Thyroid gland (tissue), 4 donors: ENCODE measurements at regions not wholly inside any gene's neighbourhood (a gene's known extent, or its start where the extent isn't known, plus 50 kb on each side); places are given as distances from the start of the nearest gene placed in this dataset.

Source experiments
- DNase-seq, 2 donors: peaks; one replicate each; pipeline ENCODE4 v3.0.0-alpha.2; 2019
- H3K27ac ChIP-seq, 3 donors: fragments of 200-600 bp; sonication (generic); 1 replicate in 2 of 3; 2 replicates in 1 of 3; pipeline ENCODE4 v1.5.1; 2016 to 2019; ENCODE audit warnings: mild to moderate bottlenecking in 1 of 3, moderate library complexity in 1 of 3
- H3K27me3 ChIP-seq: fragments of 200-600 bp; sonication (generic); one replicate; pipeline ENCODE4 v1.5.1; 2019
- H3K36me3 ChIP-seq, 2 donors: fragments of 200-600 bp; sonication (generic); one replicate each; pipeline ENCODE4 v1.5.1; 2016 to 2019
- H3K4me1 ChIP-seq, 2 donors: fragments of 200-600 bp; sonication (generic); one replicate each; pipeline ENCODE4 v1.5.1; 2017 to 2019
- H3K4me3 ChIP-seq, 3 donors: fragments of 200-600 bp; sonication (generic); replicated peaks in 1 of 3; 1 replicate in 2 of 3; 2 replicates in 1 of 3; pipeline ENCODE4 v1.5.1; 2016; ENCODE audit warnings: mild to moderate bottlenecking in 1 of 3
- H3K9me3 ChIP-seq: fragments of 200-600 bp; sonication (generic); one replicate; pipeline ENCODE4 v1.5.1; 2017
- POLR2A ChIP-seq, 2 donors: fragments of 450-650 bp; IDR thresholded peaks; one replicate each; pipeline ENCODE4 v1.6.1; 2017; ENCODE audit warnings: antibody characterized with exemption in 2 of 2, mild to moderate bottlenecking in 2 of 2, moderate library complexity in 1 of 2
- WGBS, 2 donors: methylation state at CpG; one replicate each; pipeline ENCODE4 v1.1.5; 2017; 5-methylcytosine and 5-hydroxymethylcytosine counted together
- intact Hi-C: fragments of 100-400 bp; cut with DNase I; formaldehyde crosslinking; loops from one replicate; pipeline ENCODE4 v1.15.1; 2023
- TF ChIP-seq, protein P1 (sequence below), 6 experiments: fragments of 200-600 bp in 3 of 6; fragments of 450-650 bp in 3 of 6; sonication (generic) in 3 of 6; IDR thresholded peaks; one replicate each; pipeline ENCODE4 v1.5.1; 2016 to 2019; ENCODE audit warnings: antibody characterized with exemption in 6 of 6, mild to moderate bottlenecking in 2 of 6, inconsistent platforms in 1 of 6, moderate library complexity in 1 of 6

DNA sequence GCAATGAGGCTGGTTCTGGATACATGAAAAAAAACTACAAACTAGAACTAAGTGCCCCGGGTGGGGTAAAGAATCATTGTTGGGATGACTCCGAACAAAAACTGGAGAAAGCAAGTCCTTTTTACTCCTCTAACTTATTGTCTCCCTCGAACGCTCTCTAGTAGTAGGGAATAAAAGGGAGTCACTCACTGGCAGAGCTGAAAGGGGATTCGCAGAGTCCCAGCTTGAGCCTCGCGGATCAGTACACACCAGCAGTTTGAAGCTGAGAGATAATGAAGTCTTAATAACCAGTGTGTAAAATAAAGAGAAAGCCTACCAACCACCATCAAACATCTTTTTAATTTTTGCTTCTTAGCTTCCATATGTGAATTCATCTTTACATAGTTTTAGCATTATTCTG is 521.9 kb upstream of the ARX start:
- WGBS, 2 donors = 87 to 90% methylated on average over 7 of the region's 7 CpGs
- Histone ChIP-seq H3K9me3 (no peaks in the 10 kb centered on the region), H3K27ac (no peak overlapping the region), H3K36me3 (no peaks in the 10 kb centered on the region), H3K4me3 (no peak overlapping the region), H3K4me1 (no peaks in the 10 kb centered on the region), H3K27me3 (peaks cover 4% of the 10 kb centered on the region)
- TF ChIP-seq POLR2A (IDR thresholded peaks at IDR 0.05) = no peak
- TF ChIP-seq, protein P1, sequence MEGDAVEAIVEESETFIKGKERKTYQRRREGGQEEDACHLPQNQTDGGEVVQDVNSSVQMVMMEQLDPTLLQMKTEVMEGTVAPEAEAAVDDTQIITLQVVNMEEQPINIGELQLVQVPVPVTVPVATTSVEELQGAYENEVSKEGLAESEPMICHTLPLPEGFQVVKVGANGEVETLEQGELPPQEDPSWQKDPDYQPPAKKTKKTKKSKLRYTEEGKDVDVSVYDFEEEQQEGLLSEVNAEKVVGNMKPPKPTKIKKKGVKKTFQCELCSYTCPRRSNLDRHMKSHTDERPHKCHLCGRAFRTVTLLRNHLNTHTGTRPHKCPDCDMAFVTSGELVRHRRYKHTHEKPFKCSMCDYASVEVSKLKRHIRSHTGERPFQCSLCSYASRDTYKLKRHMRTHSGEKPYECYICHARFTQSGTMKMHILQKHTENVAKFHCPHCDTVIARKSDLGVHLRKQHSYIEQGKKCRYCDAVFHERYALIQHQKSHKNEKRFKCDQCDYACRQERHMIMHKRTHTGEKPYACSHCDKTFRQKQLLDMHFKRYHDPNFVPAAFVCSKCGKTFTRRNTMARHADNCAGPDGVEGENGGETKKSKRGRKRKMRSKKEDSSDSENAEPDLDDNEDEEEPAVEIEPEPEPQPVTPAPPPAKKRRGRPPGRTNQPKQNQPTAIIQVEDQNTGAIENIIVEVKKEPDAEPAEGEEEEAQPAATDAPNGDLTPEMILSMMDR (IDR thresholded peaks at IDR 0.05) = no peak
- no peak for DNase-seq
- intact Hi-C loops = no loop called here

DNA sequence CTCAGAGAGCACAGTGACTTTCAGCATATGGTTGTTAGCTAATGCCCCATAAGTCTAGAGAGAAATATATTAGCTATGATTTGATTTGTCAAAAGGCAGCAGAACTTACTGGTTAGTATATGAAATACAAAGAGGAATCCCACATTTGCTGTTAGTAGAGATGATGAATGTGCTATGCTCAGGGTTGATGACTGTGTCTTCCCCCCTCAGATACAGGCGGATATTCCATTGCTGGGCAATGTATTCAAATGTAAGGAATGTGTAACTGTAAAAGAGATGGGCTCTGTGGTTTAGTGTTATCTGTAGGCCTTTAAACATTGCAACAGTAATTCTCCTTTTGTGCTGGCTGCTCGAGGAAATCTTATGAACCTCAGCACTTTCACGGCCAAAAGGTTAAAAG is 528.9 kb upstream of the ARX start:
- DNase-seq = no peak
- TF ChIP-seq POLR2A (IDR thresholded peaks at IDR 0.05) = no peak
- TF ChIP-seq, protein P1 (IDR thresholded peaks at IDR 0.05) = no peak
- no peaks in the 10 kb centered on the region for H3K4me1 ChIP-seq
- H3K4me3 ChIP-seq = no peak overlapping the region
- no peaks in the 10 kb centered on the region for H3K36me3 ChIP-seq
- intact Hi-C loops = no loop called here
- H3K27ac ChIP-seq = no peak overlapping the region
- H3K9me3 ChIP-seq = no peaks in the 10 kb centered on the region
- WGBS, 2 donors = 54 to 86% methylated on average over 3 of the region's 3 CpGs
- H3K27me3 ChIP-seq = peaks cover 4% of the 10 kb centered on the region

DNA sequence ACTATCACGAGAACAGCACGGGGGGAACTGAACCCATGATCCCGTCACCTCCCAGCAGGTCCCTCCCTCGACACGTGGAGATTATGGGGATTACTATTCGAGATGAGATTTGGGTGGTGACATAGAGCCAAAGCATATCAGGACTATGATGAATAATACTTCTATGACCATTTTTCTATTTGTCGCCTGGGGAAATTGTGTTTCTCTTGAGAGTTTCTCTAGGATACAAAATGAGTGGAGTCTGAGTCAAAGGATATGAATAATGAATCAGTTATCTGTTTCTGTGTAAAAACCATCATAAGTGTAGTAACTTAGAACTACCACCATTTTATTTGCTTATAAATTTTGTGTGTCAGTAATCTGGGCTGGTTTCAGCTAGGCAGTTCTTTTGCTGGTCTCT is 533.0 kb upstream of the ARX start:
- intact Hi-C loops = no loop called here
- WGBS, 2 donors = 85 to 90% methylated on average over 7 of the region's 7 CpGs
- TF ChIP-seq, protein P1 (IDR thresholded peaks at IDR 0.05) = no peak
- TF ChIP-seq POLR2A (IDR thresholded peaks at IDR 0.05) = no peak
- H3K4me1 ChIP-seq = no peaks in the 10 kb centered on the region
- H3K36me3 ChIP-seq = no peaks in the 10 kb centered on the region
- H3K27me3 ChIP-seq = no peaks in the 10 kb centered on the region
- H3K27ac ChIP-seq = no peak overlapping the region
- no peaks in the 10 kb centered on the region for H3K9me3 ChIP-seq
- no peak for DNase-seq
- H3K4me3 ChIP-seq = no peak overlapping the region

DNA sequence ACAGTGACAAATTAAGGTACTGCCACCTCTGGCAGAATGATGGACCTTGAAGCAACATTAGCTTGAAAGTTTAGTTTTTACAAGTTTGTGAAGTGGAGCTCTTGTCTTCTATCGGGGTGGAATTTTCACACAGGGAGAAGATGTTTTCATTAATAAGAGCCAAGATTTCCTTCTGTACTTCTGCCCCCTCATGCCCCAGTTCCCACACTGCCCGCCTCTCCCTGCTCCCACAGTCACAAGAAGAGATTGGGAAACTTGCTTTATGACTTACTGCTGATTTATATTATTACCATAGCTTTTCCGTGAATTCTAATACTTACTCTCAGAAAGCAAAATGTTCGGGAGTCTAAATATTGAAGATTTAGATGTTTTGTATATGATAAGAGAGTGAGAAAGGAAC is 539.8 kb upstream of the ARX start:
- no peak for TF ChIP-seq POLR2A (IDR thresholded peaks at IDR 0.05)
- TF ChIP-seq, protein P1 (IDR thresholded peaks at IDR 0.05) = no peak
- Histone ChIP-seq H3K27ac (no peak overlapping the region), H3K27me3 (no peaks in the 10 kb centered on the region), H3K36me3 (no peaks in the 10 kb centered on the region), H3K9me3 (no peaks in the 10 kb centered on the region), H3K4me3 (no peak overlapping the region), H3K4me1 (no peaks in the 10 kb centered on the region)
- WGBS, 2 donors = 60 to 64% methylated on average over 4 of the region's 4 CpGs
- intact Hi-C loops = no loop called here
- DNase-seq = no peak

DNA sequence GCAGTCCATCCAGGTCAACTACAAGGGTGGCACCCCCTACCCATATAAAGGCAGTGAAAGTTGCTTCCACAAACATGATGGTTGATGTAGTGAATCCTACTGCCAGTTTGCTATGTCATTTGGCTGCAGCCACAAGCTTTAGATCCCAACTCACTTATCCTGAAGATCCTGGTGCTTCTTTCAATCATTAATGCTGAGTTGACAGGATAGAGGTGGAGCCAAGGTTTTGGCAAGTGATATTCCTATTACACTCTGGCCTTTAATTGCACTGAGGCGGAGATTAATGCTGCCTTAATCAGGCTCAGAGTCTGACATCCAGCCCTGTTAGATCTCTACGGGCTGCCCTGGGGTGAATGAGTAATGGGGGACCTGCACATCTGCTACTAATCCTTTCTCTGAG is 542.4 kb upstream of the ARX start:
- no peak overlapping the region for H3K4me3 ChIP-seq
- DNase-seq = no peak
- H3K27ac ChIP-seq = no peak overlapping the region
- H3K27me3 ChIP-seq = no peaks in the 10 kb centered on the region
- H3K4me1 ChIP-seq = no peaks in the 10 kb centered on the region
- intact Hi-C loops = no loop called here
- no peak for TF ChIP-seq POLR2A (IDR thresholded peaks at IDR 0.05)
- TF ChIP-seq, protein P1 (IDR thresholded peaks at IDR 0.05) = no peak
- no peaks in the 10 kb centered on the region for H3K9me3 ChIP-seq
- WGBS, 2 donors = 85 to 88% methylated on average over 1 to 2 of the region's 2 CpGs
- H3K36me3 ChIP-seq = no peaks in the 10 kb centered on the region
